Stimulated activated CD4-positive, alpha-beta T cell treated with anti-CD3 and anti-CD28 coated beads, Interleukin-1b, Interleukin-23, amount 100 ng/mL, for 1 hour (primary cell): ENCODE measurements at regions not wholly inside any gene's neighbourhood (a gene's known extent, or its start where the extent isn't known, plus 50 kb on each side); places are given as distances from the start of the nearest gene placed in this dataset.
"Not testable (repeated sequence)": the region's sequence is repeated elsewhere in the genome, so short reads cannot be mapped to it uniquely, and the experiment has no call there.

ENCODE experiments used
- DNase-seq, 2 donors: peaks; one replicate each; pipeline ENCODE4 v3.0.0-alpha.2; 2020; ENCODE audit warnings: low read depth in 2 of 2

DNA sequence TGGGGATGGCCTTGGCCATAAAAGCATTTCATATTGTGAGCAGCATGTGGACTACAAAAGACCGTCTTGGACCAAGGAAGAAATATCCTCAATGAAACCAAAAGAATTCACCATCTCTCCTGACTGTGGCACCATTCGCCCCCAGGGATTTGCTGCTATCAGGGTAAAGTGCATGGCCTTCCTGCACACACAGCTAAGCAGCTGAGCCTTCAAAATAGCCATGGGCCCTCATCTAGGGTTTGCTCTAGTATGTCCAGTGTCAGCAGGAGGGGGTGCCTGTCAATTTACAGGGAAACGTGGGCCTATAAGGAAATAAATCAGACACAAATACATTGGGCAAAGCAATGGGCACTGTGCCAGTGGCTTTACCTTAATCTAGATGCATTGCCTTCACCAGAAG lies 296.6 kb upstream of the NBPF12 start:
- not testable (repeated sequence) for DNase-seq

DNA sequence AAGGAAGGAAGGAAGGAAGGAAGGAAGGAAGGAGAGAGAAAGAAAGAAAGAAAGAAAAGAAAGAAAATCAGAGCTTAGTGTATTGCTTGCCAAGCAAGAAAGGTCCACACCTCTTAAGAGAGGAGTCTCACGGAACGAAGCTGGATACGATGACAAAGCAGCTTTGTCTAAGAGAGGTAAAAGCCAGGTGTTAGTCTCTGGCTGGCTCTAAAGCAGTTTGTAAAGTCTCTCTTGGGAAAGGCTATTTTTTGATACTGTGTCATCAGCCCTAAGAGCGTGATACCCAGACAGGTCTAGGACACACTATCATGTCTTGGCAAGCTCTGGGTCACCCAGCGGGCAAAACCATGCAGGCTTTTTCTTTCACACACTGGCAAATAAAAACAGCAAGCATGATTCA lies 297.5 kb upstream of the NBPF12 start:
- not testable (repeated sequence) for DNase-seq

DNA sequence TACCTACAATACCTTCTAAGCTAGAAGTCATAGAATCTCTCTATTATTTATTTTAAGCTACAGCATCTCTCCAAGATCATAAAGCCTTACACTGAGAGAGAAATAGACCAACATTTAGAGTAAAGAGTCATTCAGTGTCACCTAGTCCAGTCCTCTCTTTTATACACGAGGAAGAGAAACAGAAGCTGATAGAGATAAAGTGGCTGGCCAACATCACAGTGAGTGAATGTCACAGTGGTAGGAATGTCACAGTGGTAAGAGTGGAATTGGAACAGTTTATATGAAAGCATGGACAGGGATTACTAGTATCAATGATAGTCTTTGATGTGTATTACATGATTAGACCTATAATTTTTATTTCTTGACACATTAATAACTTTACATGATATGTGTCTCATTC lies 307.8 kb upstream of the NBPF12 start:
- not testable (repeated sequence) for DNase-seq

DNA sequence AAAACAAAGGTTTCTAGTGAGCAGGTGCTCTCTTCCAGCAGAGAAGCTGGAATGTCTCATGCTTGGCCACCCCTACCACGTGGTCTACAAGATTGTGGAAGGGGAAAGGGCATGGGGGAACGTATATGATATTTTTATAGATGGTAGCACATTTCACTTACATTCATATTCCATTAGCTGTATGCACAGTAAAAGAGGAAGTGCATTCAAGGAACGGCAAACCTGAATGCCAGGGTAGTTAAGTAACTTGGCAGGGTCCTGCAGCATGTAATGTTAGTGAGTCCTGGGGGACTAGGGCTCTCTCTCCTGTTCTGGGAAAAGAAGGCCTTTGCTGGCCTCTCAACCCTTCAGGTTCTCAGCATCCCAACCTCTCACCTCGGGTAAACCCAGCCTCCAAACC lies 319.5 kb upstream of the NBPF12 start:
- DNase-seq: not testable (repeated sequence)

DNA sequence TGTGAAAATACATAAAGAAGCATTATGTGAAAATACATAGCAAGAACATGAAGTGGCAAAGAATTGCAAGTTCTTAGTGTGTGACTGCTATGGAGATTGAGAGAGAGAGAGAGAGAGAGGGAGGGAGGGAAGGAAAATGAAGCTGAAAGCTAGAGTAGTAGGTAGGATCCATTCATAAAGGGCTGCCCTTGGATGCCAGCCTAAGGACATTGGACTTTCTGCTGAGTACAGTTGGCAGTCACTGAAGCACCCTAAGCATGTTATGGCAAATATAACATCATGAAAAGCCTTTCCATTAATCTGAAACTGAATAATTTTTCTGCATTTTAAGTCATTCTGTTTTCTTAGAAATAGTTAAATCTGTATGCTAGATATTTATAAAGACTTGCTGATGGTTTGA lies 333.4 kb upstream of the NBPF12 start:
- DNase-seq: not testable (repeated sequence)

DNA sequence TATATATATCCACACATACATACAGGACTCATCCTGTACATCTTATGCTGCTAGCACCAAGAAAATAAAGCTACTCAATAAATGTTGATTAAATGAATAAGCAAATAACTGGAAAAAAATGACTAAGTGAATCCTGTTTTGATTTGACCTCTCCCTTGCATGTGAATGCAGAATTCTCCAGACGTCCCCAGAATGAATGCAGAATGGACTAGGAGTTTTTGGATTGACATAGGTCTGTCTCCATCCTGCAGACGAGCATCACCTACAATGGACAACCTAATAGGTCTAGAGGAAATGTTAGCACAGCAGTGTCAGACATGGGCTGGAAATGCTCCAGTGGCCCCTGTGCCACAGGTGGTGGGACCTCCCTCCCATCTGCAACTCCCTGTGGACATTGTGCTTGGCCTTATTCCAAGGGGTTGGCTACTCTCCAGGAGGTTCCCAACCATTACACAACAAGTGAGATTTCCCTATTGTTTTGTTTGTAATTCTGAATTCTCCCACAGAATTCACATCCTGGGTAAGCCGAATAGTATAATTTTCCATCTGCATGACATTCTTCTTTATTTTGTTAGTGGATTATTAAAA lies 337.3 kb upstream of the NBPF12 start:
- DNase-seq: not testable (repeated sequence)

DNA sequence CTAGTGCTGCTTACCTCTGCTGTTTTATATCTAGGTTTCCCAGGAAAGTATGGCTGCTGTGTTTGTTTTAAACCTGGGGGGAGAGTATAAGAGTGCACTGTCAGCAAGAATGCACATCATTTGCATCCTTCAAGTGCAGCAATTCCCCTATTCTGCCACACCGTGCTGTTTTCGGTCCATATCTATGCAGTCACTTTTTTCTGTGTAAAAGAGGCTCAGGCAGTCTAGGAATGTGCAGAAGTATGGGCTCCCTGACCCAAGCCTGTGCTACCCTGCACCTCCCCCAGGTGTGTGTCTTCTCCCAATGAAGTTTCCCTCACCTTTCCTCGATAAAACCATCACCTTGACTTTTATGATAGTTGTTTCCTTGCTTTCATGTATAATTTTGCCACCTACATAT lies 338.2 kb upstream of the NBPF12 start:
- DNase-seq: not testable (repeated sequence)

DNA sequence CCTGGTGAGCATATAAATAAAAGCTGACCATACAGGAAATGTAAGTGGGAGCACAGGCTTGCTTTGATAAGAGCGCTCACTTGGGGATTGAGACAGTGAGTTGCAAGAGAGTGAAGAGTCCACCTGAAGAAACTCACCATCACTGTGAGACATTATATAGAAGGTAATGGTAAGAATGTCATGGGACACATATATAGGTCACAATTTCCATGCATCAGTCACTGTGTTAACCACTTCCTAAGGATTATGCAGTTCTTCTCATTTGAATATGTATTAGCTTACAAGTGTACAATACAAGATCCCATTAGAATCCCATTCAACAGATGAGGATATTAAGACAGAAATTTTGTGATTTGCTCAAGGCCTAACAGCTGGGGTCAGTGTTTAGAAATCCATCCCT lies 352.4 kb upstream of the NOTCH2NLA start:
- not testable (repeated sequence) for DNase-seq

DNA sequence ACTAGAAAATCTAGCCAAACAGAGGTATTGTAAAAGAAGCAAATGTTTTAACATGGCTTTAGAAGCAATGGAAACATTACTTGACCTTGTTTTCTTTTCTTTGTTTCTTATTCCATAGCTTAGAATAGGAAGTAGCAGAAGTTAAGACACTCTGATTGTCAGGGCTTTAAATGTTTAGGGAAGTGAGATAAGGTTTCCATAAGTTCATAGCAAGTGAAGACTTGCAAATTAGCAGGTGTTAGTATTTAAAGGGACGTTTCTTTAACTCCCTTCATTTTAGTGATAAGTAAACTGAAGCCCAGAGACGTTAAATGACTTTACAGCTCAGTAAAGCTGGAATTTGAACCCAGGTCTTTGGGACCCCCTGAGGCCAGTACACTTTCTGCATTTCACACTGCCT lies 338.7 kb upstream of the NOTCH2NLA start:
- not testable (repeated sequence) for DNase-seq

DNA sequence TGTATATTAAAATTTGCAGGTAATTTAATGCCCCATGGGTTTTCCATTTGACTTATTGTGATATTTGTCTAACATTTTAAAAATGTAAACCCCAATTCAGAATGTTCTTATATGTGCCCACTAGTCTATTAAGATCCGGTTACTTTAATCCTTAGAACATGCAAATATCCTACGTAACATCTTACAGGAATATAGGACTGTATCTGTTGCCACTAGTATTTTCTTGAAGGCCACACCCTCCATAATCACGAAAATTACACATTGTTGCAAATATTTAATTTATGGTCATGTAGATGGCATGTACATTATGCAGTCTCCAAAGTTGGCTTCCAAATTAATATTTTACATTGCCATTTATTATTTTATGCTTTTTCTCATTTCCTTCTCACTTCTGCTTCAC lies 329.2 kb upstream of the NOTCH2NLA start:
- not testable (repeated sequence) for DNase-seq

DNA sequence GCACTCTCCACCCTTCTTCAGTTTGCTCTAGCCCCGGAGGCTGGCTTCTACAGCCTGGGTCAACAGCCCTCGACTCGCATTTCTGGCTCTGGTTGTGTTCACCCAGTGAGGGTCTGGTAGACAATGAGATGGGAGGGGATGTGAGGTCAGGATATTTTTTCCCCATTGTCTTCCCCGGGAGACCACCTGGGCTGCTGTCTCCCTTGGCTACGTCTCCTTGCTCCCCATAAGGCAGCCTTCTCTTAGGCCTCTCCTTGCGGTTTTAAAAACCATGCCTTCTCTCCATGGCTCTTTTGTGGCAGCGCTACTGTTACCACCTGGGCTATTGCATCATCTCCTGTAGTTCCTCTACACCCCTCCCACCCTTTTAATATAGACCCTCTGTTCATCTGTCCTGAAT lies 327.6 kb upstream of the NOTCH2NLA start:
- DNase-seq: not testable (repeated sequence)

DNA sequence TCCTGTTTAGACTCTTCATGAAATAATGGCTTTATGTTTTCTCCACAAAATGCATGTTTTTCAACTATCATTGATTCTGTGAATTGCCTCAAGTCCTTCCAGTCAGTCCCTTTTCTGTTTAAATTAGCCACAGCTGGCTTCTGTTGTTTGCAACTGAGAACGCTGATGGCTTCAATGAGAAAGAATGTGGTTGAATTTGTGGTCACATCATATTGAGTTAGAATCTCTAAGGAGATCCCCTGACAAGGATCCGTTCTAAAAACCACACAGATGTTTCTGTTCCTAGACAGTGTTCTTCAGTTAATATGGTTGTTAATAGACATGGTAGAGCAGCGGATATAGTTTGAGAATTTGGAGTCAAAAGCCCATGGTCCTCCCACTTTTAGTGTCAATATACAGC lies 323.6 kb upstream of the NOTCH2NLA start:
- not testable (repeated sequence) for DNase-seq

DNA sequence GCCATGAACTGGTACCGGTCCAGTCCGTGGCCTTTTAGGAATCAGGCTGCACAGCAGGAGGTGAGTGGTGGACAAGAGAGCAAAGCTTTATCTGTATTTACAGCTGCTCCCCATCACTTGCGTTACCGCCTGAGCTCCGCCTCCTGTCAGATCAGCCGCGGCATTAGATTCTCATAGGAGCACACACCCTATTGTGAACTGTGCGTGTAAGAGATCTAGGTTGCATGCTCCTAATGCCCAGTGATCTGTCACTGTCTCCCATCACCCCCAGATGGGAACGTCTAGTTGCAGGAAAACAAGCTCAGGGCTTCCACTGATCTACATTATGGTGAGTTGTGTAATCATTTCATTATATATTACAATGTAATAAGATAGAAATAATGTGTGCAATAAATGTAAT lies 319.9 kb upstream of the NOTCH2NLA start:
- DNase-seq: not testable (repeated sequence)

DNA sequence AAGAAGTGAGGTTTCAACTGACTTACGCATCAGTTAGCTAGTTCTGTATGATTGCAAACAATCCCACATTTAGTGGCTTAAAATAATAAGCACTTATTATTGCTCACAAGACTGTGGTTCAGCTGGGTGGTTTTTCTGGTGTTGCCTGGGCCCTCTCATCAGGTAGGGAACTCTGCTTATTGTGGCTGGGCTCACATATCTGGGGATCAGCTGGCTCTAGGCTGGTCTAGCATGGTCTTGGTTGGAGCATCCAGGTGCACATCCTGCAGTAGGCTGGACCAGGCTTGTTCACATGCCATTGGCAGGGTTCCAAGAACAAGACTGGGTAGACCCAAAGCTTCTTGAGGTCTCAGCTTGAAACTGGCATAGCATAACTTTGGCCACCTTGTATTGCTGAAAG lies 317.4 kb upstream of the NOTCH2NLA start:
- DNase-seq: not testable (repeated sequence)

DNA sequence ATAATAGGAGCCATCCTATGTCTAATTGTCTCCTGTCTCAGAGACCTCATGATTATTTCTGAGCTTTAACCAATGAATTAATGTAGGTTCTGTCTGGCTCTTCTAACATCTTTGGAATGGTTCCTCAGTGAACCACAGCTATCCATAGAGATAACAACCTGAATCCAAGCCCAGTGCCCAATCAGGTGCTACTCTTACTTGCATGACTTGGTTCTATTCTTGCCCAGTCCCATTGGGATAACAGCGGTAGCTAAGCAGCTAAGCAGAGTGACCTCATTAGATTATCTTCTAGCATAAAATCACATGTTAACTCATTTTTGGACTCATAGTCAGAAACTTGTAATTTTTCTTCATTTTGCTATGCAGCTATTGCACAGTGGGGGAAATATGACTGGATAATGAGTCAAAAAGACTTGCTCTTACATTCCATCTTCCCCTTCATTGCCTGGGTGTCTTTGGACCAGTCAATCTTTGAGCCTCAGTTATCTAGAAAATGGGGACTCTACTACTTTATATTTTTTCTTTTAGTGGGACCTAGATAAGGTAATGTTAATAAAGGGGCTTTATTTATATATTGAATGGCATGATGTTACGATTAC lies 309.1 kb upstream of the NOTCH2NLA start:
- DNase-seq: not testable (repeated sequence)

DNA sequence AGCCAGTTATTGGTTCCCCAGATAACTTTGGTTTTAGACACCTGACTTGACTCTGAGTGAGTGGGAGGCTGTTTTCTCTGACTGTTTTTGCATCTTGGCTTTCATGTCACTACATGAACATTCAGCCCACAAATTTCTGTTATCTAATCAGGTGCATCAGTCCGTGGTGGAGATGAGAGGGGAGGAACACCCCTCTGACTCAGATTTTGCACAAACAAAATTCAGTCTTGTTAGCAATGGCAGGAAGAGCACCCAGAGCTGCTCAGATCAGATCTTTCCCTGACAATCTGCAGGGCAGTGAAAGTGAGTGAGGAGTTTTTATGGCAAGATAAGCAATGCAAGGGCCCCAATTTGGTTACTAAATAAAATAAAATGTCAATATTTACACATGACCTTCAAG lies 307.2 kb upstream of the NOTCH2NLA start:
- not testable (repeated sequence) for DNase-seq

DNA sequence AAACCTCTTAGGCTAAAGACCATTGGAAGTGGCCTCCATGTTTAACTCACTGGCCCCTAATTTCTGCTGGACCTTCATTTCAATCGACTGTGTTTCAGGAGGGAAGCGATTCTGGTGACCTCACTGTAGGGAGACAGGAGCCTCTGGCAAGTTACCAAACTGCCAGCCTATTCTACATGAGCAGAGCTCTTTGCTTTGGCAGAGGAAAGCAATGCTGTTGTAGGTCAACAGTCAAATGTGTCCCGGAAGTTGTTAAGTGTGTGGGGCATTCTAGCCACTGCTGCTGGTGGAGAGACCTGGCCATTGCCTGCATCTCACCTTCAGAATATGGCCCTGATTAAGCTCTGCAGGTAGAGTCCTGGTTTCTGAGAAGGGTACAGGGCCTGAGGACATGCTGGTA lies 306.8 kb upstream of the NOTCH2NLA start:
- DNase-seq: not testable (repeated sequence)

DNA sequence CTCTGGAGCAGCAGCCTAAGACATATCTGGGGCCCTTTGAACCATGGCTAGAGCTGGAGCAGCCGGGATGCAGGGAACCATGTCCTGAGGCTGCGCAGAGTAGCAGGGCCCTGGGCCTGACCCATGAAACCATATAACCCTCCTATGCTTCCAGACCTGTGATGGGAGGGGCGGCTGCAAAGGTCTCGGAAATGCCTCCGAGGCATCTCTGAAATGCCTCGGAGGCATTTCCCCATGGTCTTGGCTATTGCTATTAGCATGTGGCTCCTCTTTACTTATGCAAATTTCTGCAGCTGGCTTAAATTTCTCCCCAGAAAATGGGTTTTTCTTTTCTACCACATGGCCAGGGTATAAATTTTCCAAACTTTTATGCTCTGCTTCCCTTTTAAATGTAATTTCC lies 302.1 kb upstream of the NOTCH2NLA start:
- not testable (repeated sequence) for DNase-seq

DNA sequence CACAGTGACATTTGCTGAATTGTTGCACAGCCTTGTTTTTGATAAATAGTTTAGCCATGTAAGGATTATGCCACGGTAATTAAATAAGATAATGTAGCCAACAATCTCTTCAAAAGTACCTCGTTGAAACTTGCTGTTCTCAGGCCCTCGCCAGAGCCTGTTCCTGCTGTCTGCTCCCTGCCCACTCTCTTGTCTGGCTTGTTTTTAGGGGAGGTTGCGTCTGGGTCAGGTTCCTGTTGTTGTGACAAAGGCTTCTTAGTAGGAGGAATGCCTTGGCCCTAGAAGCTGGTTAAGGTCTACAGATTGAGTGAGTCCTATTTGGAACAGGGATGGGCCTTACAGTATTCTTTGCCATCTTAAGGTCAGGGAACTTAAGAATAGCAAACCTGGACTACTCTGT lies 294.0 kb upstream of the NOTCH2NLA start:
- DNase-seq: not testable (repeated sequence)

DNA sequence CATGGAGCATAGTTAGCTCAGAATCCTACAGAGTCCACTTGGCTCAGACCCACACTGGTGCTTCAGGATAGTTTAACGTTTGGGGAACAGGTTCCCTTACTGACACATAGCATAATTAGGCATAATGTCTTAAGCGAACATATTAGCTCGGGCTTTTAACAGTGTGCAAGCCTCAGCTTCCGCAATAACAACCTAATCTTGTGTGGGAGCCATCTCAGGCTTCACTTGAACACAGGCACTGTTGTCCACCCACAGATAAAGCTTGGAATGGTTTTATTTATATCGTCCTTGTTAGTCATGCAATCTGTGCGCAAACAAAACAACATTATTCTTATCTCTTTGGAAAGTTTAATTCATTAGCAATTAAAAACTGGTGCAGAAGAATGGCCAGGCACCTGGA lies 293.5 kb upstream of the NOTCH2NLA start:
- not testable (repeated sequence) for DNase-seq

DNA sequence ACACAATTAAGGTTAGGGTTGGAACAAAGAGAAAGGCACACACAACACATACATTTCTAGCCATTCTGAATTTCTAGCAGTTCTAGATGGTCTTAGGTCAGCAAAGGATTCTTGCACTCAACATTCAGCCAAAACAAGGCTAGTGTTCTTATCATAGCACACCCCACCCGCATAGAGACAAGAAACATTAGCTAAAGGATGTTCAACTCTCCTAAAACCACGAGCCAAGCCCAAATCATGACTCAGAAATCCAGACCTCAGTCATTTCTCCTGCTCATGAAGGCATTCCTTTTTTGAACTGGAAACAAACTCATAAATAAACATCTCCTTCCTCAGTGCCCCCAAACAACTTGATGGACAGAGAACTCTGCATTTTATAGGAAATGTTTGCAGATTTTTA lies 293.0 kb upstream of the NOTCH2NLA start:
- not testable (repeated sequence) for DNase-seq

DNA sequence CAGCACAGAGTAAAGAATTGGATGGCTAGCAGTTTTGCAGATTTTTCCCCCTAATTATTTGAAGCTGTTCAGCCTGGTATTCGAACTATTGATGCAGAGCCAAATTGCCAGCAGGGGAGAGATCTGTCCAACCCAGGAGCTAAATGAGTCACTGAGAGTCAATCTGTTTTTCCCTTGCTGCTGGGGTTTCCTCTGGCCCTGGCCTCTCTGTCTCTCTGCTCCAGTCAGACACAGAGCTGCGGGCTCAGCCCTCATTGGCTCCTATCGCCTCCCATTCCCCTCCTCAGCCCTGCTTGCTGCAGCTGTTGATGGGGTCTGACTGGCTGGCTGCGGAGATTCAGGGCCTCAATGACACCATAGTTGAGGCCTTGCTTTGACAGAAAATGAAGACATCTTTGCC lies 284.9 kb upstream of the NOTCH2NLA start:
- not testable (repeated sequence) for DNase-seq

DNA sequence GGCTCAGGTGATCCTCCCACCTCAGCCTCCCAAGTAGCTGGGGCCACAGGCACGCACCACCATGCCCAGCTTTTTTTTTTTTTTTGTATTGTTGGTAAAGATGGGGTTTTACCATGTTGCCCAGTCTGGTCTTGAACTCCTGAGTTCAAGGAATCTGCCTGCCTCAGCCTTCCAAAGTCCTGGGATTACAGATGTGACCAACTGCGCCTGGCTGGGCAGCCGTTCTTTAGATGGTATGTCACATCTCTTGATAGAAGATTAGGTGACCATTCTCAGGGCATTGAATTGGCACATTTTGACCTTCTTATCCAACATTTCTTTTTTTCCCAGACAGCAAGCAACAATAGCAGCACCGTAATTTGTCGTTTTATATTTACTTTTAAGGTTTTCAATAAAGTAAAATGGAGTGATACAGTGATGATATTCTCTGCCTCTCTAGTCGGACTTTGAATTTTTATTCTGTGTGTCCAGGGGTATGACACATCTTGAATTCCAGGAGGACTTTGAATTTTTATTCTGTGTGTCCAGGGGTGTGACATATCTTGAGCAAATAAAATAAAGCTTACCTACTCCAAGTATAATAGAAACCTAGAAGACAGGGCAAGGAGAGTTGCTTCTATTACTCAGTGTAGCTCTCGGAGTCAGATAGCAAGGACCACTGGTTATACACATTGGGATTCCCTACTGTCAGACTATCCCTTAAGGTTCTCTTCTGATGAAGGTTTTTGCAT lies 282.4 kb upstream of the NOTCH2NLA start:
- DNase-seq: not testable (repeated sequence)
